Ishikawa (cell line): ENCODE measurements at regions not wholly inside any gene's neighbourhood (a gene's known extent, or its start where the extent isn't known, plus 50 kb on each side); places are given as distances from the start of the nearest gene placed in this dataset.

Source experiments
- CEBPB ChIP-seq: IDR thresholded peaks from 2 replicates; pipeline ENCODE4 v1.6.1; 2012
- CREB1 ChIP-seq: IDR thresholded peaks from 2 replicates; pipeline ENCODE4 v1.6.1; 2012; ENCODE audit warnings: low read depth
- EGR1 ChIP-seq: IDR thresholded peaks from 2 replicates; pipeline ENCODE4 v1.6.1; 2012
- EP300 ChIP-seq: IDR thresholded peaks from 2 replicates; pipeline ENCODE4 v1.6.1; 2012; ENCODE audit warnings: borderline replicate concordance
- FOXM1 ChIP-seq: IDR thresholded peaks from 2 replicates; pipeline ENCODE4 v1.6.1; 2012; ENCODE audit warnings: low read depth, borderline replicate concordance
- NFIC ChIP-seq: IDR thresholded peaks from 2 replicates; pipeline ENCODE4 v1.6.1; 2012
- RAD21 ChIP-seq: IDR thresholded peaks from 2 replicates; pipeline ENCODE4 v1.6.1; 2012; ENCODE audit warnings: low read depth
- TAF1 ChIP-seq: IDR thresholded peaks from 2 replicates; pipeline ENCODE4 v1.6.1; 2012; ENCODE audit warnings: low read depth, mild to moderate bottlenecking
- TCF12 ChIP-seq: IDR thresholded peaks from 2 replicates; pipeline ENCODE4 v1.6.1; 2012; ENCODE audit warnings: low read depth
- TEAD4 ChIP-seq: IDR thresholded peaks from 2 replicates; pipeline ENCODE4 v1.6.1; 2012
- YY1 ChIP-seq: IDR thresholded peaks from 2 replicates; pipeline ENCODE4 v1.6.1; 2012; ENCODE audit warnings: low read depth
- ZBTB7A ChIP-seq: IDR thresholded peaks from 2 replicates; pipeline ENCODE4 v1.6.1; 2012; ENCODE audit warnings: low read depth
- TF ChIP-seq, protein P1 (sequence below): IDR thresholded peaks from 2 replicates; pipeline ENCODE4 v1.6.1; 2012; ENCODE audit warnings: low read depth, mild to moderate bottlenecking
- TF ChIP-seq, protein P2 (sequence below): IDR thresholded peaks from 2 replicates; pipeline ENCODE4 v1.6.1; 2012
- TF ChIP-seq, protein P3 (sequence below): IDR thresholded peaks from 2 replicates; pipeline ENCODE4 v1.6.1; 2012

DNA sequence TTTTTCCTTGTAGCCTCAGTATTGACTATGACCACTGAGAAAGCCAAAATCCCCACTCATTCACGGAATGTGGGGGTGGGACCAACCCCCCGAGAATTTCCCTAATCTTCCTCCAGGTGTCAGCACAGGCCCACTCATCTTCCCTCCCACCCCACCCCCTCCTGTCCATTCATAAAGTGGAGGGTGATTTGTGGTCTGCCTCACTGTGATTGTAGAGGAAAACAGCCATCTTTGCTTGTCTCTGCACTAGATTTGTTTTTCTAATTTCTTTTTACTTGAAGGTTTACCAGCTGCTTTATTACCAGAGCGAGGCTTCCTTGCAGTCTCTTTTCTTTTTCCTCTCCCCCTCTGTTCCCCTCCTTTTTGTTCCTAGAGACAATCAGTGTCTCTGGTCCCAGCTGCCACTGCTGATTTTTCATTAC is 171.8 kb downstream of the ICOS start:
- TF ChIP-seq RAD21 = peak; percentile 55; the same call in 1 of the 2 replicates
- TF ChIP-seq, protein P1, sequence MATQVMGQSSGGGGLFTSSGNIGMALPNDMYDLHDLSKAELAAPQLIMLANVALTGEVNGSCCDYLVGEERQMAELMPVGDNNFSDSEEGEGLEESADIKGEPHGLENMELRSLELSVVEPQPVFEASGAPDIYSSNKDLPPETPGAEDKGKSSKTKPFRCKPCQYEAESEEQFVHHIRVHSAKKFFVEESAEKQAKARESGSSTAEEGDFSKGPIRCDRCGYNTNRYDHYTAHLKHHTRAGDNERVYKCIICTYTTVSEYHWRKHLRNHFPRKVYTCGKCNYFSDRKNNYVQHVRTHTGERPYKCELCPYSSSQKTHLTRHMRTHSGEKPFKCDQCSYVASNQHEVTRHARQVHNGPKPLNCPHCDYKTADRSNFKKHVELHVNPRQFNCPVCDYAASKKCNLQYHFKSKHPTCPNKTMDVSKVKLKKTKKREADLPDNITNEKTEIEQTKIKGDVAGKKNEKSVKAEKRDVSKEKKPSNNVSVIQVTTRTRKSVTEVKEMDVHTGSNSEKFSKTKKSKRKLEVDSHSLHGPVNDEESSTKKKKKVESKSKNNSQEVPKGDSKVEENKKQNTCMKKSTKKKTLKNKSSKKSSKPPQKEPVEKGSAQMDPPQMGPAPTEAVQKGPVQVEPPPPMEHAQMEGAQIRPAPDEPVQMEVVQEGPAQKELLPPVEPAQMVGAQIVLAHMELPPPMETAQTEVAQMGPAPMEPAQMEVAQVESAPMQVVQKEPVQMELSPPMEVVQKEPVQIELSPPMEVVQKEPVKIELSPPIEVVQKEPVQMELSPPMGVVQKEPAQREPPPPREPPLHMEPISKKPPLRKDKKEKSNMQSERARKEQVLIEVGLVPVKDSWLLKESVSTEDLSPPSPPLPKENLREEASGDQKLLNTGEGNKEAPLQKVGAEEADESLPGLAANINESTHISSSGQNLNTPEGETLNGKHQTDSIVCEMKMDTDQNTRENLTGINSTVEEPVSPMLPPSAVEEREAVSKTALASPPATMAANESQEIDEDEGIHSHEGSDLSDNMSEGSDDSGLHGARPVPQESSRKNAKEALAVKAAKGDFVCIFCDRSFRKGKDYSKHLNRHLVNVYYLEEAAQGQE = no peak
- TF ChIP-seq, protein P2, sequence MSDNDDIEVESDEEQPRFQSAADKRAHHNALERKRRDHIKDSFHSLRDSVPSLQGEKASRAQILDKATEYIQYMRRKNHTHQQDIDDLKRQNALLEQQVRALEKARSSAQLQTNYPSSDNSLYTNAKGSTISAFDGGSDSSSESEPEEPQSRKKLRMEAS = no peak

DNA sequence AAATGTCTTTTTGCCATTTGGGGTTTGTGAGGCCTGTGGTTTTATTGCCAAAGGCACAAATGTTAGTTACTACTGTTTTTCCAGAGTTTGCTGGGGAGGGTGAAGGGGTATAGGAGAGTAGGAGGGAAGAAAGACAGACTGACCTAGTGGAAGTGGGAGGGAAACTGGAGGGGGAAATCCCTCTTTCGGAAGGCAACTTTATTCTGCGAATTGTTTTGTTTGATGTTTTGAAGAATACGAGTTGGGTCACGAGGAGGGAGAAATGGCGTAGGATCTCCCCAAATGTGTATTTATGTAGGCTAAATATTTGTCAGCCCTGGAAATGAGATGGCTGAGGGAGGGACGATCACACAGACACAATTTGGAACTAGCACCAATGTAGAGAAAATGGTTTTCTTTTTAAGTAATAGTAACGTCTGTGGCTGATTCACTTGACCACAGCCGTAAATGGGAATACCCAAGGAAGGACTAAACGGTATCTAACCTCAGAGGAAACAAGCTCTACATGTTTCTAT is 172.3 kb downstream of the ICOS start:
- TF ChIP-seq CEBPB (no peak), ZBTB7A (no peak), TCF12 (no peak)

DNA sequence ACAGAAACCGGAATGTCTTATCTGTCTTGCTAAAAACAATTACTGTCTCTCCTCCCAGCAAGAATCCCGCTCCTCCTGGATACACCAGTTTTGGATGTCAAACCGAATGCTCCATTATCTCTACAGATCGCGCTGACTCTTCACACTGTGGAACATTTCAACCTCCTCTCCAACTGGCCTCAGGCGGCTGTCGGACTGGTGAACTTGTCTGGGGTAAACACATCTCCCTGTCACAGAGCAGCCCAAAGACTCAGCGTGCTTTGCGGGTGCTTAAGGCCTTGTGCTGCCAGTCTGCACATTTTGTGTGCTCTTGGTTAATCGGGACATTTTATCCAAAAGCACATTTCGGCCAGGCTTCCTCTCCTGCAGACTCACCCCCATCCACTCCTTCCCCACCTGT is 173.1 kb downstream of the ICOS start:
- TF ChIP-seq ZBTB7A (no peak), CREB1 (no peak), TCF12 (no peak), TEAD4 (no peak), RAD21 (no peak), EGR1 (no peak), NFIC (no peak), CEBPB (no peak), FOXM1 (no peak), EP300 (no peak), YY1 (no peak), TAF1 (no peak)
- TF ChIP-seq, protein P1 = no peak
- TF ChIP-seq, protein P2 = no peak
- TF ChIP-seq, protein P3, sequence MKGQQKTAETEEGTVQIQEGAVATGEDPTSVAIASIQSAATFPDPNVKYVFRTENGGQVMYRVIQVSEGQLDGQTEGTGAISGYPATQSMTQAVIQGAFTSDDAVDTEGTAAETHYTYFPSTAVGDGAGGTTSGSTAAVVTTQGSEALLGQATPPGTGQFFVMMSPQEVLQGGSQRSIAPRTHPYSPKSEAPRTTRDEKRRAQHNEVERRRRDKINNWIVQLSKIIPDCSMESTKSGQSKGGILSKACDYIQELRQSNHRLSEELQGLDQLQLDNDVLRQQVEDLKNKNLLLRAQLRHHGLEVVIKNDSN = no peak

DNA sequence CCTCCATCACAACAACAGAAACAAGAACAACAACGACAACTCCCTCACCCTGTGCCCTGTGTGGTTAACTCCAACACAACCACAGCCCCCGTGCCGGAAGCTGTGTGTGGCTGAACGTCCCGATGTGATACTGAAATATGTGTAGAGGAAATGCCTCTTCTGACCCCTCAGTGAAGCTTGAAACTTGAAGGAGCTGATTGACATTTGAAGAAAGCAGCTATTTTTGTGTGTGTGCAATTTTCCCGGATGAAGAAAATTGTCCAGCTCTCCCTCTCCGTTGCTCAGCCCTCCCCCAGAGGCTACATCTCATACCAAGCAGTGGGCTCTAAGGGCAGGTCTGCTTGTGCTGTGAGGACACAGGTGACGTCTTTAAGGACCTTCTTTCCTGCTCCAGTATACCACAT is 173.8 kb downstream of the ICOS start:
- TF ChIP-seq FOXM1 (no peak), YY1 (no peak), ZBTB7A (no peak), CREB1 (no peak), RAD21 (no peak), TAF1 (no peak), EP300 (no peak), TEAD4 (no peak), TCF12 (no peak), EGR1 (no peak), CEBPB (no peak), NFIC (no peak)
- TF ChIP-seq, protein P3 = no peak
- TF ChIP-seq, protein P2 = no peak
- TF ChIP-seq, protein P1 = no peak
